ENCODE measurements at regions not wholly inside any gene's neighbourhood (a gene's known extent, or its start where the extent isn't known, plus 50 kb on each side); places are given as distances from the start of the nearest gene placed in this dataset.

- Mint-ChIP-seq H3K27ac (ENCODE audit: unreplicated experiment) (no peak overlapping the region), H3K4me3 (ENCODE audit: unreplicated experiment) (no peak overlapping the region), H3K36me3 (ENCODE audit: unreplicated experiment) (no peaks in the 10 kb centered on the region), H3K9me3 (ENCODE audit: unreplicated experiment) (peaks cover 1% of the 10 kb centered on the region), H3K4me1 (ENCODE audit: low read depth, unreplicated experiment) (peaks cover 4% of the 10 kb centered on the region), H3K27me3 (ENCODE audit: unreplicated experiment) (no peaks in the 10 kb centered on the region)
- TF ChIP-seq, protein P1, sequence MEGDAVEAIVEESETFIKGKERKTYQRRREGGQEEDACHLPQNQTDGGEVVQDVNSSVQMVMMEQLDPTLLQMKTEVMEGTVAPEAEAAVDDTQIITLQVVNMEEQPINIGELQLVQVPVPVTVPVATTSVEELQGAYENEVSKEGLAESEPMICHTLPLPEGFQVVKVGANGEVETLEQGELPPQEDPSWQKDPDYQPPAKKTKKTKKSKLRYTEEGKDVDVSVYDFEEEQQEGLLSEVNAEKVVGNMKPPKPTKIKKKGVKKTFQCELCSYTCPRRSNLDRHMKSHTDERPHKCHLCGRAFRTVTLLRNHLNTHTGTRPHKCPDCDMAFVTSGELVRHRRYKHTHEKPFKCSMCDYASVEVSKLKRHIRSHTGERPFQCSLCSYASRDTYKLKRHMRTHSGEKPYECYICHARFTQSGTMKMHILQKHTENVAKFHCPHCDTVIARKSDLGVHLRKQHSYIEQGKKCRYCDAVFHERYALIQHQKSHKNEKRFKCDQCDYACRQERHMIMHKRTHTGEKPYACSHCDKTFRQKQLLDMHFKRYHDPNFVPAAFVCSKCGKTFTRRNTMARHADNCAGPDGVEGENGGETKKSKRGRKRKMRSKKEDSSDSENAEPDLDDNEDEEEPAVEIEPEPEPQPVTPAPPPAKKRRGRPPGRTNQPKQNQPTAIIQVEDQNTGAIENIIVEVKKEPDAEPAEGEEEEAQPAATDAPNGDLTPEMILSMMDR (IDR thresholded peaks at IDR 0.05; ENCODE audit: partially characterized antibody, unreplicated experiment), result no peak
- DNase-seq, result no peak
Measured at GRCh38 chr2:16172324-16173175, 232.2 kb downstream of the MYCN start.

DNA sequence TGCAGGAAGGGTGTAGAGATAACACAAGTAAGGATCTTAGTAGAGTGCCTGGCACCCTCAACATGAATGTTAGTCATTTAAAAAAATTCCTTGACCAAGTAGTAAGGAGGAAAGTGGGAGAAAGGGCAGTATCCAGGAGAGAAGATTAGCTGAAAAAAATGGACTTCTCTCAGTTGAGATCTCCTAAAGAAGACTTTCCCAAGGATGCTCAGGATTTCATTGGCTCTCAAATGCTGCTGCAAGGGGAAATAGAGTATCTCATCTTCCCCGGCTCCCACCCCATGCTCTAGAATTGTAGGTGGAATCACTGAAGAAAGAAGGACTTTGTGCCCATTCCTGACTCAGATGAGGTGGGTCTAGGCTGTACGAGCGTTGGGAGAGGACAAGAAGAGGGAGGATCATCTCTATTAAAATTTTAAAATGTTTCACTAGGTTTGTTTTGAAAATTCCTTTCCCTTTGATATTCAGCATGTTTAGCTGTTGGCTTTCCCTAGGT, 231.1 kb downstream of the MYCN start:
- H3K27me3 Mint-ChIP-seq (ENCODE audit: unreplicated experiment), result no peaks in the 10 kb centered on the region
- no peaks in the 10 kb centered on the region for H3K36me3 Mint-ChIP-seq (ENCODE audit: unreplicated experiment)
- H3K9me3 Mint-ChIP-seq (ENCODE audit: unreplicated experiment), result peaks cover 1% of the 10 kb centered on the region
- no peak for DNase-seq
- TF ChIP-seq, protein P1 (IDR thresholded peaks at IDR 0.05; ENCODE audit: partially characterized antibody, unreplicated experiment), result no peak
- H3K4me3 Mint-ChIP-seq (ENCODE audit: unreplicated experiment), result no peak overlapping the region
- no peak overlapping the region for H3K27ac Mint-ChIP-seq (ENCODE audit: unreplicated experiment)
- peaks cover 7% of the 10 kb centered on the region for H3K4me1 Mint-ChIP-seq (ENCODE audit: low read depth, unreplicated experiment)

DNA sequence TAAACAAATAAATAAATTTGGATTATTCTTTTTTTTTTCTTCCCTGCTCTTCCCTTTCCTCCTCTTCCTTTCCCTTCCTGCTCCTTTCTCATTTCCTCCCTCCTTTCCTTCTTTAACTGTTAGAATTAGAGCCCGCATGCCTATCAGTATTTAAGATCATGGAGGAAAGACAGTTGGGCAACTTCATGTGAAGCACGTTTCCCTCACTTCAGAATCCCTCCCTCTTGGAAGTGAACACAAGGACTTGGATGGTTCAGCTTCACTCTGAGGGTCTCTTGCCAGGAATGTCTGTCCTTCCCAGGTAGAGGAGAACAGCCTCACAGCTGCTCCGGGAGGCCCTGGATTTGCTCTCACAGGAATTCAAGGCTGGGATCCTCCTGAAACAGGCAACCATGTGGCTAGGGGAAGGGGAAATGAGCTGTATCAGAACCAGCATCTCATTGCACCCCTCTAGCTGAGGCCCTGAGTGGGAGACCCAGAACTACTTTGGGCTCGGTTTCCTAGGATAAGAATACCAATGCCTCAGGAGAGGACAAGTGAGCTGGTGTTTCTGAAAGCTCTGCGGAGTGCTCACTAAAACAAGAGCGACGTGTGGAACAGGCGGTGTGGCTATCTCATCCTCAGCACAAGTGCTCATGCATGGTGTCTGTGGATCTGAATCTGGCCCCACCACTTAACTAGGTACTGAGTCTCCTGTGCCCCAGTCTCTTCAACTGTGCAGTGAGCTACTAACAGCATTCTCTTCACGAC, 230.5 kb downstream of the MYCN start:
- Mint-ChIP-seq H3K36me3 (ENCODE audit: unreplicated experiment) (no peaks in the 10 kb centered on the region), H3K4me3 (ENCODE audit: unreplicated experiment) (no peak overlapping the region), H3K9me3 (ENCODE audit: unreplicated experiment) (peaks cover 1% of the 10 kb centered on the region), H3K4me1 (ENCODE audit: low read depth, unreplicated experiment) (peaks cover 7% of the 10 kb centered on the region), H3K27me3 (ENCODE audit: unreplicated experiment) (no peaks in the 10 kb centered on the region), H3K27ac (ENCODE audit: unreplicated experiment) (no peak overlapping the region)
- TF ChIP-seq, protein P1 (IDR thresholded peaks at IDR 0.05; ENCODE audit: partially characterized antibody, unreplicated experiment), result no peak
- no peak for DNase-seq

GRCh38 chr2:16169381-16169960, 229.1 kb downstream of the MYCN start:
- Mint-ChIP-seq H3K27me3 (ENCODE audit: unreplicated experiment) (no peaks in the 10 kb centered on the region), H3K27ac (ENCODE audit: unreplicated experiment) (no peak overlapping the region)
- TF ChIP-seq, protein P1 (IDR thresholded peaks at IDR 0.05; ENCODE audit: partially characterized antibody, unreplicated experiment), result no peak

More at GRCh38 chr2:16169381-16169960, 229.1 kb downstream of the MYCN start:
- Mint-ChIP-seq H3K4me3 (ENCODE audit: unreplicated experiment) (no peak overlapping the region), H3K4me1 (ENCODE audit: low read depth, unreplicated experiment) (peaks cover 7% of the 10 kb centered on the region), H3K9me3 (ENCODE audit: unreplicated experiment) (peaks cover 1% of the 10 kb centered on the region), H3K36me3 (ENCODE audit: unreplicated experiment) (no peaks in the 10 kb centered on the region)
- DNase-seq, result no peak
